ENCODE measurements at regions not wholly inside any gene's neighbourhood (a gene's known extent, or its start where the extent isn't known, plus 50 kb on each side); places are given as distances from the start of the nearest gene placed in this dataset.

DNA sequence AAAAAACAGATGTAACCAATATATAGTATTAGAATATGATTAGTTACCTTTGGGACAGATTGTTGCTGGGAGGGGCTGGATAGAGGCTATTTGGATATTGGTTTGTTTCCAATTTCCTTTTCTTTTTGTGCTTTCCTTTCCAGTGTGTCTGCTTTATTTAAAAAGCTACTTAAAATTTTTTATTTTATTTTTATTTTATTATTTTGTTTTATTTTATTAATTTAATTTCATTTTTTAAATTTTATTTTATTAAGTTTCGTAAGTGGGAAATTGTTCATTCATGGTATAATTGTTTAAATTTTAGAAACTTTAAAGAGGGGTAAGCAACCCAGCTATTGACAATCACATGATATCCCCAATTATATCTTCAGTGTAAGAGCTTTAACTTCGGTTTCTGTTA, 2077.0 kb upstream of the PCDH20 start:
- TF ChIP-seq, protein P1, sequence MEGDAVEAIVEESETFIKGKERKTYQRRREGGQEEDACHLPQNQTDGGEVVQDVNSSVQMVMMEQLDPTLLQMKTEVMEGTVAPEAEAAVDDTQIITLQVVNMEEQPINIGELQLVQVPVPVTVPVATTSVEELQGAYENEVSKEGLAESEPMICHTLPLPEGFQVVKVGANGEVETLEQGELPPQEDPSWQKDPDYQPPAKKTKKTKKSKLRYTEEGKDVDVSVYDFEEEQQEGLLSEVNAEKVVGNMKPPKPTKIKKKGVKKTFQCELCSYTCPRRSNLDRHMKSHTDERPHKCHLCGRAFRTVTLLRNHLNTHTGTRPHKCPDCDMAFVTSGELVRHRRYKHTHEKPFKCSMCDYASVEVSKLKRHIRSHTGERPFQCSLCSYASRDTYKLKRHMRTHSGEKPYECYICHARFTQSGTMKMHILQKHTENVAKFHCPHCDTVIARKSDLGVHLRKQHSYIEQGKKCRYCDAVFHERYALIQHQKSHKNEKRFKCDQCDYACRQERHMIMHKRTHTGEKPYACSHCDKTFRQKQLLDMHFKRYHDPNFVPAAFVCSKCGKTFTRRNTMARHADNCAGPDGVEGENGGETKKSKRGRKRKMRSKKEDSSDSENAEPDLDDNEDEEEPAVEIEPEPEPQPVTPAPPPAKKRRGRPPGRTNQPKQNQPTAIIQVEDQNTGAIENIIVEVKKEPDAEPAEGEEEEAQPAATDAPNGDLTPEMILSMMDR (conservative IDR thresholded peaks at IDR 0.05): no peak
- no peak for TF ChIP-seq ZFX (IDR thresholded peaks at IDR 0.05)

Measured in C4-2B (cell line).